Retina (tissue), 1 donor: ENCODE measurements at regions not wholly inside any gene's neighbourhood (a gene's known extent, or its start where the extent isn't known, plus 50 kb on each side); places are given as distances from the start of the nearest gene placed in this dataset.
"Not testable (repeated sequence)": the region's sequence is repeated elsewhere in the genome, so short reads cannot be mapped to it uniquely, and the experiment has no call there.

ENCODE experiments used
- DNase-seq: peaks from one replicate; pipeline ENCODE4 v3.0.0-alpha.2; 2016

DNA sequence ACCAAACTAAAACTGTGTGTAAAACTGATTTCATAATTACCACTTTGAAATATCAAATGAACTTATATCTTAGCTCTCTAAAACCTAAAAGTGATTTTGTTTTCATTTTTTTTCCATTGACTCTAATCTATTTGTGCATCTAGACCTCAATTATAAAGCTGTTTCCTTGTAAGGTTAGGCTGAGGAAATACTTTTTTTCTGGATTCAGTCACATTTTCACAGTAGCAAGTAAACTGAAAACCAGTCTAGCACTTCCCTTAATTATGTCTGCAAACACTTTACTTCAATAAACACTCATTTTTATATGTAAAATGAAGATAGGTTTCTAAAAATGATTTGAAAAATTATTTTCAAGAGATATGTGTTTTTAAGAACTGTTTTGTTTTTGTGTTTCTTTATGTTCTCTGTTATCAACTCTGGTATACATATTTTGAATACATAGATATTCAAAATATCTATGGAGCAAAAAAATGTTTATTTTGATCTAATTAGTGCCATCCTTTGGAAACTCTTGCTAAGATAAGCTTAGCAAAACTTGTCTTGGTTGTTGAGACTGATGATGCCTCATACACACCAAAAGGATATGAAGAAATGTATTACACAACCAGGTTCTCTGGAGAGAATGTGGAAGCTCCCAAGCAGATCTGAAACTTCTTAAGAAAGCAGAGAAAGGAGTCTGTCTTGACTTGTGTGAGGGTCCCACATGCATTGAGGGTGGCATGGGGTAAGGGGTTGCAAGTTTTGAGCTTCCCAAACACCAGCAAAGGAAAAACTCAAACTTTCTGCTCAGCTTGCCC is 1887.4 kb downstream of the PCDH9 start:
- DNase-seq: no peak

DNA sequence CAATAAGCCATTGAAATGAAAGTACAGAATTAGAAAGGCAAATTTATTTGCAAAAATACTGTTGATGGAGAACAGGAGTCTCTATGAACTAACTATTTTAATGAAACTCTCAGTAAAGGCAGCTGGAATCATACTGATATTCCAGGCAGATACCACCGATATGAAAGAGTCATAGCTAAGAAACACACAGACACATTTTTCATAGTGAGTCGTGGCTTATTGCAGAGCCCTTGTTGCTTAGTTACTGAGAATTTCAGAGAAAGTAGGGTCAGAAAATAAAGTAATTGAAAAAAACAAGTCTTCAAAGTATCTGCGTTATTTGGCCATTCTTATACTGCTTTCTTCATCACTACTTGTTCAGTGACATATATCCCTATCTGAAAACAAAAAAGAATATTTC is 1890.9 kb downstream of the PCDH9 start:
- no peak for DNase-seq

DNA sequence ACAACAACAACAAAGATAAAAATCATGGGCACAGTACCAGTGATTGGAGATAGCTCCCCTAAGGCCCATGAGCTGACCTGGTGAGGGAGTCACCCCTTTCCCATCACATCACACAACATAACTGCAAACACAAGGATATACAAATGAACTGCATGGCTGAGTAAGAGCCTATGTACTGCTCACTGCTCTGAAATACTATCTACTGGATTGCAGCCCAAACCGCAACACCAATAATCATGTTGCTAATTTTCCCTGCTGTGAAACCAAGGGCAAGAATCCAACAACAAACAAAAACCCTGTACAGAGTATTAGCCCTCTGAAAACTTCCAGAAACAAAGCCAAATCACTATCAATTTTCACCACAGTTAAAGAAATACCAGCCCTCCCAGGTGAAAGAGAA is 1893.2 kb downstream of the PCDH9 start:
- DNase-seq: no peak

DNA sequence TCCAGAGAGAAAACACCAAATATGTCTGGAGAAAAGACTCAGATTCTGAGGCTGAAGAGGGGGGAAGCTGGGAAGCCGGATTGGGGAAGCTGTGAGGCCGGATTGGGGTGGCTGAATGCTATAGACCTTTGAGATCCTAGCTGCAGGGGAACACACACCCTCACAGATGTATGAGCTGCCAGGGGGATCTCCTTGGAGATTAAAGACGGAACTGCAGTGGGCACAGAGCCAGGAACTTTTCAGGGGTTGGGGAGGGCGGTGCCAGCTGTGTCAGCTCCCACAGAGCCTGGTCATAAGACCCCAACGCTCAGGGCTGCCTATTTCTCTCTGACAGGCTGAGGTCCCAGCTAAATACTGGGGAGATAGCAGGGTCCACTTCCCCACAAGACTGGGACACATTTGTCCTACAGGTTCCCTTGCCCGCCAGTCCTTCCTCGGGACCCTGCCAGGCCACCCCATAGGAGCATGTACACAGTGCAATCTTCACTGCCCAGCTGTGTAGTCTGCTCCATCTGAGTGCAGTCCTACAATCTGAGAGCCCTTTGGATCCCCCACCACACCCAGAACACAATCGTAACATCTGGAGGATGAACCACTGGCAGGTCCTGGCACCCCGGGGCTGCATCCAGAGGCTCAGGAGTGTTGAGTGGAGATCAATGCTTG is 1893.9 kb downstream of the PCDH9 start:
- no peak for DNase-seq

DNA sequence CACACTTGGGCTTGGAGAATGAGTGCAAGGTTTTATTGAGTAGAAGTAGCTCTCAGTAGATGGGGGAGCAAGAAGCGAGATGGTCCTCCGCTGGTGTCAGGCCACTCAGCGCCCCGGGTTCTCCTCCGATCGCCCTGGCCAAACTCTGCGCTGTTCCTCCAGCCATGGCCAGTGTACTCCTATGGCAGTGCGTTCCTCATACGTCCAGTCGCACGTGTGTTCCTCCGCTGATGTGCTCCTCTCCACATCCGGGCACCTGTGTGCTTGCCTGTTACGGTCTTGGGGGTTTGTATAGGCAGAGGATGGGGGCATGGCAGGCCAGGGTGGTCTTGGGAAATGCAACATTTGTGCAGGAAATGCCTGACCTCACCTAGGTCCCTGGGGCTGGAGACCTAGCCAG is 1899.4 kb downstream of the PCDH9 start:
- no peak for DNase-seq

DNA sequence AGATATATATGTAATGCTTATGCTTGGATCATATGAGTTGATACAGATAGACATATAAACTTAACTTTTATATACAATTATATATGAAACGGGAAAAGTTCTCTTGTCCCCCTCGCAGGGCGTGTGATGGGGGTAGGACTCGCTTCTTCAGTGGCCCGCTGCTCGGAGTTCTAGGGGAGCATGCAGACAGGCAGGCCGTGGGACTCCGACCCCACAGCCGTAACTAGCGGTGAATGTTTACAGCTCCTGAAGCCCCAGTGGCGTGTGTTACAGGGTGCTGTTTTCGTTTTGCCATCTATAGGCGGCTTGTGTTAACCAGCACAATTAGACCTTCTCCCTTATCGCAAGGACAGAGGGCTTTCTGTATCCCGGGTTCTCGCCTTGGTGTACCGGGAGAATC is 1899.8 kb downstream of the PCDH9 start:
- no peak for DNase-seq

DNA sequence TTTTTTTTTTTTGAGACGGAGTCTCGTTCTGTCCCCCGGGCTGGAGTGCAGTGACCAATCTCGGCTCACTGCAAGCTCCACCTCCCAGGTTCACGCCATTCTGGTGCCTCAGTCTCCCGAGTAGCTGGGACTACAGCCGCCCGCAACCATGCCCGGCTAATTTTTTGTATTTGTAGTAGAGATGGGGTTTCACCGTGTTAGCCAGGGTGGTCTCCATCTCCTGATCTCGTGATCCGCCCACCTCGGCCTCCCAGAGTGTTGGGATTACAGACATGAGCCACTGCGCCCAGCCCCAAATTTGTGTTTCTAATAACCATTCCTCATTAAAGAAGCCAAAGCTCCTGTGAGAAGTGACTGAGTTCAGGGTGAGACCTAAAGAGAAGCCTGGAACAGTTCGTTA is 1906.9 kb downstream of the PCDH9 start:
- DNase-seq: not testable (repeated sequence)

DNA sequence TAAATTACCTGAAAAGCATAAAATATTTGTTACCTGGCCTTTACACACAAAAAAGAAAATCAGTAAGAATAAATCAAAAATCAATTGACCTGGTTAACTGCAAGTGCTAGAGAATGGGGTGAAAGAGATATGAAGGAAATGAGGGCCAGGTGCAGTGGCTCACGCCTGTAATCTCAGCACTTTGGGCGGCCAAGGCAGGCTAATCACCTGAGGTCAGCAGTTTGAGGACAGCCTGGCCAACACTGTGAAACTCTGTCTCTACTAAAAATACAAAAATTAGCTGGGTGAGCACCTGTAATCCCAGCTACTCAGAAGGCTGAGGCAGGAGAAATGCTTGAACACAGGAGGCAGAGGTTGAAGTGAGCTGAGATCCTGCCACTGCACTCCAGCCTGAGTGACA is 1908.7 kb downstream of the PCDH9 start:
- not testable (repeated sequence) for DNase-seq

DNA sequence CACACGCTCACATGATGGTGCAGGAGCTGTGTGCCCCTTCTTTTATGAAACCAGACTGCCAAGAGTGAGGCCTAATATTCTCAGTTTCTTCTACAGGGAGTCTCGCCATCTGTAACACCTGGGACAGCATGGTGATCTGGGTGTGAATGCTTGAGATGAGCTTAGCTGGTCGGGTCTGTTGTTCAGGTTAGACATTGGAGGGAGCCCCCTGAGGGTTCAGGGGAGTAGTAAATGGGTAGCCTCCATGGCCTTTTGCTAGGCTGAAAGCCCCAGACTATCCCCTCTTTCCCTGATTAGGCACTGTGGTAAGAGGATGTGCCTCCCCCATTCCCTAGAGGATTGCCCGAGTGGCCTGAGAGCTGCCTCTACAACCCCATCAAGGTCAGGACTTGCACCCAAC is 1916.1 kb downstream of the PCDH9 start:
- DNase-seq: no peak

DNA sequence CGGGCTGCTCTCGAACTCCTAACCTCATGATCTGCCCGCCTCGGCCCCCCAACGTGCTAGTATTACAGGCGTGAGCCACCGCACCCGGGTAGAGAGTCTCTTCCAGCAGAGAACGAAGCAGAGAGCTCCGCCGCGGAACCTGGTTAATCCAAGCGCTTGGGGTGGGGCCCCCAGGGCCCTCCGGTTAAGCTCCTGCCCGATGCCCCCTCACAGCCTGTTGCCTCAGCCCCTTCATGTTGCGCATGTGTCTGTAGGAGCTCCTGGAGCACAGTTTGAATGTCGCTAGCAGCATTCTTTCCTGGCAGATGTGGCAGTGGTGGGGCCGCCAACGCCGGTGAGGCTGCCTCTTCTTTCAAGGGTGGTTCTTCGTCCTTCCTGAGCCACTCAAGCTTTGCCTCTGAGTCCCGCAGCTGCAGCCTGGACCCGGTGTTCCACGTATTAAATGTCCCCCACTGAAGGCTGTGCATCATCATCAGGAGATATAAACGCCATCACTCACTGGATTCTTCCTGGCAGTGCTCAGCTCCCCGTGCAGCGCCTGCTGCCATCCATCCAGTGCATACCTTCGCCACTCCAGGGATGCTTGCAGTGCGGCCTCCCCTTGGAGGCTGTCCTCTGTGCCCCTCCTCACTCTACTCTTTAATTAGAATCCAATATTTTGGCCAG is 1919.3 kb downstream of the PCDH9 start:
- DNase-seq: no peak

DNA sequence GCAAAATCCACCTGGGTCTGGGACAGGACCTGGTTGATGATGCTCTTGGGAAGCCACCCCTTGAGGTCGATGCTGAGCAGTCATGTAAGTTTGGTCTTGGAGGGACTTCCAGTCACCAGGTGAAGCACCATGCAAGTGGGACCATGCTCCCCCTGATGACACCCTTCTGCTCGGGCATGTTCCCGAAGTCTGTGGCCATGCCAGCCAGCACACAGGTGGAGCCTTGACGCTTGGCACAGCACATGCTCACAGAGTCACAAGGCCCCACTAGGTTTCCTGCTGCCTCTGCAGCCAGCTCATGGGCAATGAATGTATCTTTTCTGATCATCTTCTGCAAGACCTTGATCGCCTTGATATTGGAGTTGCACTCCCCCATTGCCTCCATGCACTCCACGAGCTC is 1920.2 kb downstream of the PCDH9 start:
- no peak for DNase-seq

DNA sequence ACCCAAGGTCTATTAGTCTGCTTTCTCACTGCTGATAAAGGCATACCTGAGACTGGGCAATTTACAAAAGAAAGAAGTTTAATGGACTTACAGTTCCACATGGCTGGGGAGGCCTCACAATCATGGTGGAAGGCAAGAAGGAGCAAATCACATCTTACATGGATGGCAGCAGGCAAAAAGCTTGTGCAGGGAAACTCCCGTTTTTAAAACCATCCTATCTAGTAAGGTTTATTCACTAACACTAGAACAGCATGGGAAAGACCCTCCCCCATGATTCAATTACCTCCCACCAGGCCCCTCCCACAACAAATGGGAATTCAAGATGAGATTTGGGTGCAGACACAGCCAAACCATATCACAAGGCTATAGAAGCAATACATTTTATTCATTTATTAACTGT is 1921.4 kb downstream of the PCDH9 start:
- not testable (repeated sequence) for DNase-seq

DNA sequence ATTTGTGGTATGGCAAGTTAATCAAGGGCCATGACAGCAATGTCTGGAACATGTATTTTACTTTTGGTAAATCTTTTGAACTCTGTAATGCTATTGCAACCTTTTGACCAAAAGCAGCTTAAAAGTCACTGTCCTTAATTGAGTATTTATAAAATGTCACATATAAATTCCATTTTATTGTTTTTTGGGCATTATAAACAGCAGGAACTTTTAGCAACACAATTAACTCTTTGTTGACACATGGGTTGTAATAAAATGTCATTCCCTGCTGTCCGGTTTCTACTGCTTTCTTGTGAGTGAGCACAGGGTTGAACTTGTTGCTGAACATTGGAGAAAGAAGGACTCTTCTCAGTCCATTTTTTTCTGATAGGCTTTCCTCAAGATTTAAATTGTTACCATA is 1923.1 kb downstream of the PCDH9 start:
- DNase-seq: no peak

DNA sequence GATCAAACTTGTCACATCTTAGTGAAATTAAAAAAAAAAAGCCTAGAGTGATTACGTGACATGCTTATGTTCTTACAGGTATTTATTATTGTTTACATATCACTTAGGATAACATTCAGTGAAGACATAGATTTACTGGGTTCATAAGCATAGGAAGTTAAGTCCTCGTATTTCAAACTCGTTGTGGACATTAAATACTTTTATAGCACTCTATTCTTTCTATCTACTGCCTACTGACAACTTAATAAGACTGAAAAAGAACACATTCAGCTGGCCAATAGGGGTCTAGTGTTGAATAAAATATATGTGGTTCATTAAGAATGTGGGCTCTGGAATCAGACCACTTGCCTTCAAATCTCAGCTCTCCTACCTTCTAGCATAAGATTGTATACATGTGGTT is 1927.4 kb downstream of the PCDH9 start:
- DNase-seq: no peak

DNA sequence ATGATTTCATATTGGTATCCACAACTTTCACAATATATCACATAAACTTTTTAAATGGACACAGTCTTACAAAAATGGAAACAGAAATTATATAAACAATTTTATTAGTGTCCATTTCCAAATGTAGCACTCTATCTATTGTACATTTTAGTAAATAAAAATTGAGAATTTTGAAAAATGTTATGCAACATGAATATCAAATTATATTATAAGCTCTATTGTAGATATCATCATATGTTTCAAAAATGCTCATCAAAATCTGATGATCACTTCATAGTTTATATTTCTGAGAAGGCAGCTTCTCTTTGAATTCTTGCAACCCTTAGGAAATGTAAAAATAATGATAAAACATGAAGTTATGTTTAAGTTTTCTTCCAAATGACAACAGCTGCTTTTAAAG is 1928.6 kb downstream of the PCDH9 start:
- DNase-seq: no peak

DNA sequence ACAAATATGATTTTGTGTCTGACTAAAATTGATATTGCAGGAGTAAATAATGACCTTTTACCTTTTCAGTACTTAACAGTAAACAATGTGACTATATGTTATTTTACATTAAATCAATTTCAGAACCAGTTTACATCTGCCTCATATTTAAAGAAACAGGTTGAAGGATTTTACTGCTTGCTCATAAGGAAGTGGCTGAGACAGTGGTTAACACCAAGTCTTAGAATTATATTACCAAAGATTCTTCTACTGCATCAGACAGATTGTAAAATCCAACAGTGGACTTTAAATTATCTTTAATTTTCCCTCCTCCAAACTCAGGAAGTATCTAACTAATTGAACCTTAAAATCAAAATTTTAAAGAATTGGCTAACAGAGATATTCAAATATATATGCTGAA is 1929.9 kb downstream of the PCDH9 start:
- no peak for DNase-seq

DNA sequence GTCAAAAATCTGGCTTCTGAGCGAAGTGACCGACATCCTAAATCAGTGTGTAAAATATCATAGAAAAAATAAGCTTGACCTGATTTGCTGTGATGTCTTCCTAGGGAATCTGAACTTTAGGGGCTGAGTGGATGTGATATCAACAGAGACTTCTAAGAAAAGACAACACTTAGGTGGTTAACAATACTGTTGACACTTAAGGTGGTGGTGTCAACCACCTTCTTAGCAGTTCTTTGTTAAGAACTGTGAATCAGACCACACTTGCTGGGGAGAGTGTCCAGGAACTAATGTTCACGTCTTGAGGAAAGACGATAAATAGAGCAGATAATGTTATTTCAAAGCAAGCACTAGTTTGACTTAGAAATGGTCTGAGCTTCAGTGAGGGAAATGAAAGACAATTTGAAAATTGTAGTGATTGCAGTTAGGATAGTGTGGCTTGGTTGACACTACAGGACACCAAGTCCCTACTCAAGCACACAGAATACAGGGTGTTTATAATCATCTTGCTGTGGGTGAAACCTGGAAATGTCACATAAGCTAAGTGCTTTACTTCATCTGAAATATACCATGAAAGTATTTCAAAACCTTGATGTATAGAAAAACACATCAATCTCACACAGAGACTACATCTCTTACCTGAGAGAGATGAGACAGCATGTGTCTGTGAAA is 1936.5 kb downstream of the PCDH9 start:
- no peak for DNase-seq

DNA sequence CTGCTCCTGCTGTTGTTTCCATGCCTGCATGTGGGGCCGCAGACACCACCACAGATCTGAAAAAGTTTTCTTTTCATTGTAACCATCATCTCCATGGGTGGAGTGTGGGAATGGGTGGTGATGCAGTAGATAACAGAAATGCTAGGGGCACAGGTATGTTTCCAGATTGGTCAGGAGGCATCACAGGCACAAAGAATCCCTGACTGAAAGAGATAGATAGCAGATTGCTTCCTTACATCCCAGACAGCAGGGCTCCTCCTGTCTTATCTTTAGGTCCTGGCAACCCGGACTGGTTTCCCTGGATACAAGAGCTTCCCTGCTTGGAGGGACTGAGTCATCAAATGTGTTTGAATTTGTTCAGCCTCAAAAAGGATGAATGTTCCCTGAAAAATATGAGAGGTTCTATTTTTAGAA is 1937.6 kb downstream of the PCDH9 start:
- DNase-seq: no peak

DNA sequence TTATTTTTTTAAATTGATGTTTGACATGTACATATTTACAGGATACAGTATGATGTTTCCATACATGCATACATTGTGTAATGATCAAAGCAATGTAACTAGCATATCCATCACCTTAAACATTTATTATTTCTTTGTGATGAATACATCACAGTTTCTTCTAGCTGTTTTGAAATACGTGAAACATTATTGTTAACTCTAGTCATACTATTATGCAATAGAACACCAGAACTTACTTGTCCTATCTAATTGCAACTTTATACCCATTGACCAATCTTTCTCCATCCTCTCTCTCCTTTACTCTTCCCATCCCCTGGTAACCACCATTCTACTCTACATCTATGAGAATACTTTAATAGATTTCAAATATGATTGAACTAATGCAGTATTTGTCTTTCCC is 1942.7 kb downstream of the PCDH9 start:
- no peak for DNase-seq

DNA sequence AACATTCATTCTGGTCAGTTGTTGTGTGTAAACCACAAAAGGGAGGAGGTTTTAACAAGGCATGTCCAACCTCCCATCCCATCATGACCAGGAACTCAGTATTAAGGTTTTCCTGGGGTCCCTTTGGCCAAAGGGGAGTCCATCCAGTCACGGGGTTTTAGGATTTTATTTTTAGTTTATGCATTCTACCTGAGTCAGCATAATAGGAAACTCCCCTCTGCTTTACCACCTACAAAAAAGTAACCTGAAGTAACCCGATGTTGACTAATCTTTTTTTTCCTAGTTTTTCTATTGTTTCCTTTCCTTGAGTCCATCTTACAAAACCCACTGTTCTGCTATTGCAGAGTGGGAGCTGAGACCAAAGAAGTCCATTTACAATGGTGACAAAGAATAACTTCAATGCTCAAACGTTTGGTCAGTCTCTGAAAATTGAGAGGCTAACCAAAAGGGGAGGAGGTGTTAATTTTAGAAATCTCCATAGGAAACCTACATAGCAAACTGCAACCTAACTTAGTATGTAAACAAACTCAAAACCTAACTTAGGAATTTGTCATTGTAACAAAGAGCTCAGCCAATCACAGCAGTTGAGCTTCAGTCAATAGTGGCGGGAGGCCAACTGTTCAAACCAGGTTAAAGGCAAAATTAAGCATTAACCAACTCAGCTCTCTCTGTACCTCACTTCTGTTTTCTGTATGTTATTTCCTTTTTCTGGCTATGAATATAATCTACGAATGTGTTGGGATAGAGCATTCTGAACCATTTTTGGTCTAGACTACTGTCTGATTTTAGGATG is 1954.1 kb downstream of the PCDH9 start:
- no peak for DNase-seq

DNA sequence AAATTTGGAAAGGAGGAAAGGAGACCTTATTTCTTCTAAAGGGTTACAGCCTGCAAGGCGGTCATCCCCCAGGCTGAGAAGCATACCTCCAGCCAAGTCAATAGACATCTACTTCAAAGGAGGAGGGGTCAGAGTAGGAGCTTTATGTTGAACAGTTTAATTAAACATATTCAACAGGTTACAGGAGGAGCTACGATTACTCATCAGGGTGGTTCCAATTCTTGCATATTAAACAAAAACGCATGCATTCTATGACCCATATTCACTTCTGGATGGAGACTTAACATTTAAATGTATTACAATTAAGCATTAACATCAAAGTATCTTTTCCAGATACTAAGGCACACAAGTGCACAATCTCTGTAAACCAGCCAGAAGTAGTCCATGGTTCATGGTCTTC is 1955.0 kb downstream of the PCDH9 start:
- no peak for DNase-seq

DNA sequence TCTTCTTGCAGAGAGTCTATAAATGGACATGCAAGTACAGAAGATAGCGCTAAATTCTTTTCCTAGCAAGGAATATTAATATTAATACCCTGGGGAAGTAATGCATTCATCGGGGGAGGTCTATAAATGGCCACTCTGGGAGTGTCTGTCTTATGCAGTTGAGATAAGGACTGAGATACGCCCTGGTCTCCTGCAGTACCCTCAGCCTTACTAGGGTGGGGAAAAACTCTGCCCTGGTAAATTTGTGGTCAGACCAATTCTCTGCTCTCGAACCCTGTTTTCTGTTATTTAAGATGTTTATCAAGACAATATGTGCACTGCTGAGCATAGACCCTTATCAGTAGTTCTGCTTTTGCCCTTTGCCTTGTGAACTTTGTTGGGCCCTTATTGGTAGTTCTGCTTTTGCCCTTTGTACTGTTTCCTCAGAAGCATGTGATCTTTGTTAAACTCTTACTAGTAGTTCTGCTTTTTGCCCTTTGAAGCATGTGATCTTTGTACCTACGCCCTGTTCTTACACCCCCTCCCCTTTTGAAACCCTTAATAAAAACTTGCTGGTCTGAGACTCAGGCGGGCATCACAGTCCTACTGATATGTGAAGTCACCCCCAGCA is 1956.2 kb downstream of the PCDH9 start:
- not testable (repeated sequence) for DNase-seq
